ENCODE measurements at regions not wholly inside any gene's neighbourhood (a gene's known extent, or its start where the extent isn't known, plus 50 kb on each side); places are given as distances from the start of the nearest gene placed in this dataset.

- TF ChIP-seq SUZ12 (IDR thresholded peaks at IDR 0.05; ENCODE audit: extremely low read depth, insufficient read depth, insufficient read length) (no peak), ZNF274 (IDR thresholded peaks at IDR 0.05; ENCODE audit: low read depth, low read length) (no peak)
These were observed 1436.8 kb upstream of the PCDH9 start for GRCh38 chr13:68666774-68667397.
